GM06990 (cell line): ENCODE measurements at regions not wholly inside any gene's neighbourhood (a gene's known extent, or its start where the extent isn't known, plus 50 kb on each side); places are given as distances from the start of the nearest gene placed in this dataset.

Source experiments
- DNase-seq: peaks from one replicate; pipeline ENCODE4 v3.0.0-alpha.2; 2011; ENCODE audit not compliant: insufficient read length; ENCODE audit errors: extremely low read depth
- H3K27me3 ChIP-seq: replicated peaks from 2 replicates; pipeline ENCODE4 v1.6.0; 2011; ENCODE audit warnings: low read length; ENCODE audit not compliant: control insufficient read depth, insufficient read depth
- H3K36me3 ChIP-seq: 2 replicates; pipeline ENCODE4 v1.5.1; 2011; ENCODE audit warnings: low read length; ENCODE audit not compliant: control insufficient read depth, insufficient read depth
- H3K4me3 ChIP-seq: replicated peaks from 2 replicates; pipeline ENCODE4 v1.5.1; 2011; ENCODE audit warnings: low read depth, mild to moderate bottlenecking, control low read depth, low read length
- TF ChIP-seq, protein P1 (sequence below): IDR thresholded peaks from 2 replicates; pipeline ENCODE4 v1.5.1; 2011; ENCODE audit warnings: low read length, control low read depth, mild to moderate bottlenecking, inconsistent platforms; ENCODE audit not compliant: insufficient read depth, poor library complexity, severe bottlenecking

DNA sequence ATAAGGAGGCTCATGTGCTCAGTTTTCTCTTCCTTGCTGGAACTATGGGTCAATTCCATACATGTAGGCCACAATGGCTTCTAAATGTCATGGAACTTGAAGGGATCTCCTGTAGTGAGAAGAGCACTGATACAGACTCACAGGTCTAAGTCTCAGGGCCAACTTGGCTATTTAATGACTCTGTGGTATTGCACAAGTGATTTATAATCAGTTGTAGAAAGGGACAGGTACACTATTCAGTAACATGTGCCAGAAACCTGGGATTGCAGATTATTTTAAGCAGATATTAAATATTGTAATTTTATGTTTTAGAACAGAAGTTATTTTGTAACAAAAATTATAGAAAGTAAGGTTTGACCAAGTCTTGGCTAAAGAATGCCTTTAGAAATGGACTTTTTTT lies 241.5 kb upstream of the PIK3R1 start:
- TF ChIP-seq, protein P1, sequence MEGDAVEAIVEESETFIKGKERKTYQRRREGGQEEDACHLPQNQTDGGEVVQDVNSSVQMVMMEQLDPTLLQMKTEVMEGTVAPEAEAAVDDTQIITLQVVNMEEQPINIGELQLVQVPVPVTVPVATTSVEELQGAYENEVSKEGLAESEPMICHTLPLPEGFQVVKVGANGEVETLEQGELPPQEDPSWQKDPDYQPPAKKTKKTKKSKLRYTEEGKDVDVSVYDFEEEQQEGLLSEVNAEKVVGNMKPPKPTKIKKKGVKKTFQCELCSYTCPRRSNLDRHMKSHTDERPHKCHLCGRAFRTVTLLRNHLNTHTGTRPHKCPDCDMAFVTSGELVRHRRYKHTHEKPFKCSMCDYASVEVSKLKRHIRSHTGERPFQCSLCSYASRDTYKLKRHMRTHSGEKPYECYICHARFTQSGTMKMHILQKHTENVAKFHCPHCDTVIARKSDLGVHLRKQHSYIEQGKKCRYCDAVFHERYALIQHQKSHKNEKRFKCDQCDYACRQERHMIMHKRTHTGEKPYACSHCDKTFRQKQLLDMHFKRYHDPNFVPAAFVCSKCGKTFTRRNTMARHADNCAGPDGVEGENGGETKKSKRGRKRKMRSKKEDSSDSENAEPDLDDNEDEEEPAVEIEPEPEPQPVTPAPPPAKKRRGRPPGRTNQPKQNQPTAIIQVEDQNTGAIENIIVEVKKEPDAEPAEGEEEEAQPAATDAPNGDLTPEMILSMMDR, result no peak
- DNase-seq, result no peak
- no peaks in the 10 kb centered on the region for H3K36me3 ChIP-seq

DNA sequence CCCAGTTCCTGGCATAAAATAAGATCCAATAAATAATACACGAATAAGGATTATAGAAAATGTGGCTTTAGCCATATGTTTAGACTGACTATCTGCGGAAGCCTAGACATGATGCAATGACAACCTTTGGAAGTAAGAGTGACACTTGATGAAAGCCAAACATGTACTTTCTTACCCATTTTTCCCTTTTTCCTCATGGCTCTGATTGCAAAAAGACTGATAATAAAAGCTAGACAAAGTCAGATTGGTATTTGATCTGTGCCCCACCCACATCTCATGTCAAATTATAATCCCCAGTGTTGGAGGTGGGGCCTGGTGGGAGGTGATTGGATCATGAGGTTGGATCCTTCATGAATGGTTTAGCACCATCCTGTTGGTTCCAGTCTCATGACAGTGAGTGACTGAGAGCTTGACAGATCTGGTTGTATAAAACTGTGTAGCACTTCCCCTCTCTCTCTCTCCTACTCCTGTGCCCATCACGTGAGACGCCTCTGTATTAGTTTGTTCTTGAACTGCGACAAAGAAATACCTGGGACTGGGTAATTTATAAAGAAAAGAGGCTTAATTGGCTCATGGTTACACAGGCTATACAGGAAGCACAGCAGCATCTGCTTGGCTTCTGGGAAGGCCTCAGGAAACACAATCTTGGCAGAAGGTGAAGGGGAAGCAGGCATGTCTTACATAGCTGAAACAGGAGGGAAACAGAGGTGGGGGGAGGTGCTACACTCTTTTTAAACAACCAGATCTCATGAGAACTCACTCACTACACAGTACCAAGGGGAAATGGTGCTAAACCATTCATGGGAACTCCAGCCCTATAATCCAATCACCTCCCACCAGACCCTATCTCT lies 243.4 kb upstream of the PIK3R1 start:
- TF ChIP-seq, protein P1, result no peak
- DNase-seq, result no peak
- Histone ChIP-seq H3K4me3 (no peak overlapping the region), H3K27me3 (no peaks in the 10 kb centered on the region), H3K36me3 (no peaks in the 10 kb centered on the region)

More for the DNA sequence above, 241.5 kb upstream of the PIK3R1 start:
- H3K4me3 ChIP-seq, result no peak overlapping the region
- H3K27me3 ChIP-seq, result no peaks in the 10 kb centered on the region

DNA sequence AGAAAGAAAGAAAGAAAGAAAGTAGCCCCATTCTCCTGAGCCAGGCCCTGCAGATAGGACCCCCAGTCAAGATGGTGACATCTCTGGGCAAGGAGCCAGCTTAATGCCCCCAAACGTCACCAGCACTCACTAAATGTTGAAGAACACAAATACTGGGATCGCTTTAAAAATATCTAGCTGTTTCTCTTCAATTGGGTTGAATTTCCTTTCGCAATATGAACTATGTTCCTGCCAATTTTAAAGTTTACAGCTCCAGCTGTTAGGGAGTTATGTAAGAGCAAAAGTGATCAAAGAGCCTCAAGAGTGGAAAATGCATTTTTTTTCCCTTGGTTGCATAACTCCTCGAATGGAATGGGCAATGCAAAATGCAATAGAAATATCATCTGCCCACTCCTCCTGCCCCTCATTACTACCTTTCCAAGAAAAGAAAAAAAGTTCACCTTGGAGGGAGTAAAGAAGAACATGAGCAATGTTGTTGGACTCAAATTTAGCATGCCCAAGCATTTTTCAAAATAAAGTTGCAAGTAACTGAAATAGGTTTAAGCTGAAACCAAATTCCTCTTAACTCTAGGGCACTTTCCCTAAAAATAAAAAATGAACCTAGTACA lies 244.2 kb upstream of the PIK3R1 start:
- TF ChIP-seq, protein P1, result no peak
- Histone ChIP-seq H3K27me3 (no peaks in the 10 kb centered on the region), H3K36me3 (no peaks in the 10 kb centered on the region), H3K4me3 (no peak overlapping the region)
- no peak for DNase-seq

DNA sequence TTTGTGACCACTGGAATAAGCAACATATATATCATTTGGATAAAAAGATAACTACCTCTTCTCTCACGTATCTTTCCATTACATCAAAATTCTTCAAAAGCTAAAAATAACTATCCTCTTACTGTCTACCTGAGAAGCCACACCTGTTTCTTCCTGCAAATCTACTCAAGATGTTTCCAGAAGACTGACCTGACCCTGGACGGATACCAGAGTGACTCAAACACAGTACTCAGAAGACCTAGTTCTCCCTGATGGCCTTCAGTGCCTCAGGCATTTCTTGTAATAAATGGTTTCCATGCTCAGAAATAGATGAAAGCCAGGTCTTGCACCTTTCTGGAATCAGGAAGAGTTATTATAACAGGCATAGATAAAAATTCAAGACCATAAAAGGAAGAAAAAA lies 245.9 kb upstream of the PIK3R1 start:
- DNase-seq, result no peak
- no peak overlapping the region for H3K4me3 ChIP-seq
- H3K27me3 ChIP-seq, result no peaks in the 10 kb centered on the region
- no peaks in the 10 kb centered on the region for H3K36me3 ChIP-seq
- TF ChIP-seq, protein P1, result no peak

DNA sequence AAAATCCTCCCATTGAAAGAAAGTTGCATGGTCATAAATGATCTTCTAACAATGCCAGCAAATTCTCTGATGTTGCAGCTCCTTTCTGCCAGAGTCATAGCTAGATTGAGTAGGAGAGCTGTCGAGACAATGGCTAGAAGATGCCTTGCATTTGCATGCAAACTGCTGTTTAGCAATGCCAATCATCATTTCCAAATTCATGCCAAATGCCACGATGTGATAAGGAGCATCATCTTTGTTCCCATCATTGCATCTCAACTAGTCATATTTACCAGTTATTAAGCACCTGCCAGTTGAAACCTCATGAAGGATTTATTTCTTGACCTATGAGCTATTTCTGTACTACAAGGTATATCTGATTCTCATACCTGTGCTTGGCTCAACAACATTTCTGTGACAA lies 246.4 kb upstream of the PIK3R1 start:
- H3K27me3 ChIP-seq, result no peaks in the 10 kb centered on the region
- no peak overlapping the region for H3K4me3 ChIP-seq
- H3K36me3 ChIP-seq, result no peaks in the 10 kb centered on the region
- TF ChIP-seq, protein P1, result no peak
- DNase-seq, result no peak
